Calu3 (cell line): ENCODE measurements at regions not wholly inside any gene's neighbourhood (a gene's known extent, or its start where the extent isn't known, plus 50 kb on each side); places are given as distances from the start of the nearest gene placed in this dataset.

Source experiments
- BruUV-seq: library from RNA; stranded (reverse); fragments of 400-500 nt; replicated peaks from 2 replicates; lab custom pipeline; 2021; lab: Mats Ljungman, UMichigan
- CTCF ChIA-PET: fragments of 300-600 bp; sonication (Branson Sonifier 250); formaldehyde crosslinking; loops from one replicate; lab custom pipeline; 2022; ENCODE audit warnings: antibody characterized with exemption; lab: Charles Lee
- DNase-seq: peaks from one replicate; pipeline ENCODE4 v3.0.0; 2022
- H3K27ac Mint-ChIP-seq: one replicate; pipeline ENCODE4 v1.8.0; 2022; ENCODE audit warnings: mixed read lengths; ENCODE audit not compliant: unreplicated experiment
- H3K27me3 Mint-ChIP-seq: one replicate; pipeline ENCODE4 v1.8.0; 2022; ENCODE audit warnings: mixed read lengths; ENCODE audit not compliant: unreplicated experiment
- H3K36me3 Mint-ChIP-seq: one replicate; pipeline ENCODE4 v1.8.0; 2022; ENCODE audit warnings: mild to moderate bottlenecking, moderate library complexity, mixed read lengths; ENCODE audit not compliant: insufficient read depth, unreplicated experiment
- H3K4me1 Mint-ChIP-seq: one replicate; pipeline ENCODE4 v1.8.0; 2022; ENCODE audit warnings: mild to moderate bottlenecking, low read depth, mixed read lengths; ENCODE audit not compliant: unreplicated experiment
- H3K4me3 Mint-ChIP-seq: one replicate; pipeline ENCODE4 v1.8.0; 2022; ENCODE audit warnings: mild to moderate bottlenecking, low read depth, moderate library complexity, mixed read lengths; ENCODE audit not compliant: unreplicated experiment
- H3K9me3 Mint-ChIP-seq: one replicate; pipeline ENCODE4 v1.8.0; 2022; ENCODE audit warnings: low read depth, mixed read lengths; ENCODE audit not compliant: unreplicated experiment
- intact Hi-C: fragments of 100-400 bp; cut with micrococcal nuclease; formaldehyde crosslinking; loops from one replicate; pipeline ENCODE4 v1.10.0; 2022; ENCODE audit not compliant: unreplicated experiment
- TF ChIP-seq, protein P1 (sequence below): fragments of 200-600 bp; IDR thresholded peaks from one replicate; pipeline ENCODE4 v1.8.0; 2022; ENCODE audit warnings: antibody characterized with exemption; ENCODE audit not compliant: unreplicated experiment

DNA sequence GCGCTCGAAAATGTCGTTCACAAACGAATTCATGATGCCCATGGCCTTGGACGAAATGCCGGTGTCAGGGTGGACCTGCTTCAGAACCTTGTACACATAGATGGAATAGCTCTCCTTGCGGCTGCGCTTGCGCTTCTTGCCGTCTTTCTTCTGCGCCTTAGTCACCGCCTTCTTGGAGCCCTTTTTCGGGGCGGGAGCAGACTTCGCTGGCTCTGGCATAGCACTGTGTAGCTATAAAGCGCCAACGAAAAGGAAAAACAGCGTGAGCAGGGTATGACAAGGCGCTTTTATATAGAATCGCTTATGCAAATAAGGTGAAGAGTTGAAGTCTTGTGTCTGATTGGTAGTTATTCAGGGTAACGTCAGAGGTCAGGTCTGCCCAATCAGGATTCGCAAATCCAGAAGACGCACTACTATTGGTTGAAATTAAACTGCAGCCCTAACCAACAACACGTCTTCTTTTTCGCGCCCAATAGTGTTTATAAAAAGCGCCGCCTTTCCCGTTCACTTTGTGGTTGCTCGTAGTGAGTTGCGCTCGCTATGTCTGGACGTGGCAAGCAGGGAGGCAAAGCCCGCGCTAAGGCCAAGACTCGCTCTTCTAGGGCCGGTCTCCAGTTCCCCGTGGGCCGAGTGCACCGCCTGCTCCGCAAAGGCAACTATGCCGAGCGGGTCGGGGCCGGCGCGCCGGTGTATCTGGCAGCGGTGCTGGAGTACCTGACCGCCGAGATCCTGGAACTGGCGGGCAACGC is 114.8 kb upstream of the PRSS16 start:
- BruUV-seq, result no TSS peak
- CTCF ChIA-PET, result interaction anchor here (0.5 to 3.0 kb wide), 7 partner anchors 12 to 791 kb away, joined by 3 to 10 read pairs (median 4); a partner anchor contains a TSS

DNA sequence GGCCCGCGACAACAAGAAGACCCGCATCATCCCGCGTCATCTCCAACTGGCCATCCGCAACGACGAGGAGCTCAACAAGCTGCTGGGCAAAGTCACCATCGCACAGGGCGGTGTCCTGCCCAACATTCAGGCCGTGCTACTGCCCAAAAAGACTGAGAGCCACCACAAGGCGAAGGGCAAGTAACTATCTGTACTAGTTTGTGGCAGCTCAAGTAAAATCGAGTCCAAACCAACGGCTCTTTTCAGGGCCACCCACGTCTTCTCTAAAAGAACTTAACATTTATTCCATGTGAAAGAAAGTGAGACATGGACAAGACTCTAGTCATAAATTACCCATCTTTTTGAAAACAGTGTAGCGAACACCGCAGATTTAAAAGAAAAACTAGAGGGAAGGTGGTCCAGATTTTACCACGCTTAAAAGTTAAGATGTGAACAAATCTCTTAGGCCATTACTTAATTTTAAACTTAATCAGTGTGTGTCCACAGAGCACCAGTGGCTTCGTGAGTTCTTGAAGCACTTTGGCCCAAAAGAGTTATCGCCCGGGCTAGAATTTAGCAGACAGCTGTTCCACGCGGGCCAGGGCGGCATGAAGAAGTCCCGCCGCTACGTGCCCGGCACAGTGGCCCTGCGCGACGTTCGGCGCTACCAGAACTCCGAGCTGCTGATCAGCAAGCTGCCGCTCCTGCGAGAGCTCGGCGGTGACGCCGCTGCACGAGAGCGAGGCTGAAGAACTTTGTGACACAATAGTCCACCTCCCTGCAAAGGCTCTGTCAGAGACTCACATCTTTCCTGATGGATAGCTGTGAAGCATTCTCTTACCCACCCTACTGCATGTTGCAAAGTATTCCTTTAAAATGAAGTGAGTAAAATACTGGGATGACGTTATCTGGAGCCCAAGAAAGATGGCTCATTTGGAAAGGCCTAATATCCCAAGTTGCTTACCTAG is 113.9 kb upstream of the PRSS16 start:
- Mint-ChIP-seq H3K27me3 (no peaks in the 10 kb centered on the region), H3K36me3 (peaks cover 6% of the 10 kb centered on the region), H3K27ac (no peak overlapping the region), H3K4me1 (peaks cover 8% of the 10 kb centered on the region), H3K9me3 (no peaks in the 10 kb centered on the region), H3K4me3 (no peak overlapping the region)
- BruUV-seq, result TSS peak; percentile 95
- CTCF ChIA-PET, result interaction anchor here (0.9 to 3.0 kb wide), 6 partner anchors 11 to 792 kb away, joined by 3 to 10 read pairs (median 4); a partner anchor contains a TSS
- DNase-seq, result peak; percentile 73
- intact Hi-C loops, result loop anchor here (5.0 to 10.0 kb wide), 3 partner anchors 759 to 861 kb away; a partner anchor contains a TSS
- TF ChIP-seq, protein P1, sequence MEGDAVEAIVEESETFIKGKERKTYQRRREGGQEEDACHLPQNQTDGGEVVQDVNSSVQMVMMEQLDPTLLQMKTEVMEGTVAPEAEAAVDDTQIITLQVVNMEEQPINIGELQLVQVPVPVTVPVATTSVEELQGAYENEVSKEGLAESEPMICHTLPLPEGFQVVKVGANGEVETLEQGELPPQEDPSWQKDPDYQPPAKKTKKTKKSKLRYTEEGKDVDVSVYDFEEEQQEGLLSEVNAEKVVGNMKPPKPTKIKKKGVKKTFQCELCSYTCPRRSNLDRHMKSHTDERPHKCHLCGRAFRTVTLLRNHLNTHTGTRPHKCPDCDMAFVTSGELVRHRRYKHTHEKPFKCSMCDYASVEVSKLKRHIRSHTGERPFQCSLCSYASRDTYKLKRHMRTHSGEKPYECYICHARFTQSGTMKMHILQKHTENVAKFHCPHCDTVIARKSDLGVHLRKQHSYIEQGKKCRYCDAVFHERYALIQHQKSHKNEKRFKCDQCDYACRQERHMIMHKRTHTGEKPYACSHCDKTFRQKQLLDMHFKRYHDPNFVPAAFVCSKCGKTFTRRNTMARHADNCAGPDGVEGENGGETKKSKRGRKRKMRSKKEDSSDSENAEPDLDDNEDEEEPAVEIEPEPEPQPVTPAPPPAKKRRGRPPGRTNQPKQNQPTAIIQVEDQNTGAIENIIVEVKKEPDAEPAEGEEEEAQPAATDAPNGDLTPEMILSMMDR, result no peak

More for the DNA sequence above, 114.8 kb upstream of the PRSS16 start:
- TF ChIP-seq, protein P1, result no peak
- H3K9me3 Mint-ChIP-seq, result no peaks in the 10 kb centered on the region
- no peaks in the 10 kb centered on the region for H3K36me3 Mint-ChIP-seq
- H3K4me1 Mint-ChIP-seq, result no peaks in the 10 kb centered on the region
- intact Hi-C loops, result loop anchor here (1.0 to 10.0 kb wide), 4 partner anchors 14 to 860 kb away; a partner anchor contains a TSS
- no peak overlapping the region for H3K4me3 Mint-ChIP-seq
- H3K27ac Mint-ChIP-seq, result no peak overlapping the region
- peak; percentile 92 for DNase-seq
- no peaks in the 10 kb centered on the region for H3K27me3 Mint-ChIP-seq

DNA sequence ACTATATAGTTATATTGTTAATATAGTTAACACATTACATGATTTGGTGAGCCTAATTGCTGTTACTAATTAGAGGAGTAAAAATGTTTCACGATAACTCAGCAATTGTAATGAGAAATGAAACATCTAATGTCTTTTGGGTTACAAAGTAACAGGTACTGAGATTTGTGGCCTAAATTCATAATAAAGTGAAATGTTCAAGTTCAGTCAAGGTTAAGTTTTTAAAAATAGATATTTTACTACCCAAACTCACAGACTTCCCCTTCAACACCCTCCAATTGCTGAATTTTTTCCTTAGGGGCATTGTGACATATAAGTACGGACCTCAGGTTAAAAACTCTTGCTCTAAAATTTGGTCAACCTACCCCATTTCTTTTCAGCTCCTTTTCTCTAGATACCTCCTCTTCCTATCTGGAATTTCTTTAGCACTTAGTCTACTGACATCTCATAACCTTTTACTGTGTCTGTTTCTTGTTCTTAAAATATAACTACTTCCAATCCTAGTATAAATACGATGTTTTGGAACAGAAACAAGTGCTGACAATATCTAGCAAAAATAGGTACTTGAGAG is 112.3 kb upstream of the PRSS16 start:
- no peaks in the 10 kb centered on the region for H3K9me3 Mint-ChIP-seq
- CTCF ChIA-PET, result no interaction called here
- H3K4me3 Mint-ChIP-seq, result no peak overlapping the region
- no peaks in the 10 kb centered on the region for H3K27me3 Mint-ChIP-seq
- no peak overlapping the region for H3K27ac Mint-ChIP-seq
- no peak for DNase-seq
- H3K36me3 Mint-ChIP-seq, result peaks cover 23% of the 10 kb centered on the region
- TF ChIP-seq, protein P1, result no peak
- intact Hi-C loops, result loop anchor here (10.0 kb wide), 1 partner anchor 810 kb away; no protein-coding TSS in a partner anchor
- H3K4me1 Mint-ChIP-seq, result peaks cover 14% of the 10 kb centered on the region
- no TSS peak for BruUV-seq

DNA sequence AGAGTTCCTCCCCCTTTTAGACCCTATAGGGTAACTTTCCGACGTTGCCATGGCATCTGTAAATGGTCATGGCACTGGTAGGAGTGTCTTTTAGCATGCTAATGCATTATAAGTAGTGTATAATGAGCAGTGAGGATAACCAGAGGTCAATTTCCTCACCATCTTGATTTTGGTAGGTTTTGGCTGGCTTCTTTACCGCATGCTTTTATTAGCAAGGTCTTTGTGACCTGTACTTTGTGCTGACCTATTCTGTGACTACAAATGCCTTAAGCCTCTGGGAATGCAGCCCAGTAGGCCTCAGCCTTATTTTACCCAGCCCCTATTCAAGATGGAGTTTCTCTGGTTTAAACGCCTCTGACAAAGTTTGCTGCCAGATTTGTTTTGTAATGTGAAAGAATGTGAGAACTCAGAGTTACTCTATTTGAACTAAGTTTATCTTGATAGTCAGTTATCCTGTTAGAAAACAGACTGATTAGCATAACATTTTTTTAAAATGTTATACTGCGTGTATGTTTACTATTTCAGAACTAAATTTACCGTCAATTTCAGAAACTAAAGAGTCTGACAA is 111.3 kb upstream of the PRSS16 start:
- no peaks in the 10 kb centered on the region for H3K27me3 Mint-ChIP-seq
- peaks cover 32% of the 10 kb centered on the region for H3K36me3 Mint-ChIP-seq
- no peak for DNase-seq
- peaks cover 14% of the 10 kb centered on the region for H3K4me1 Mint-ChIP-seq
- no peak overlapping the region for H3K4me3 Mint-ChIP-seq
- CTCF ChIA-PET, result no interaction called here
- no peak overlapping the region for H3K27ac Mint-ChIP-seq
- intact Hi-C loops, result loop anchor here (10.0 kb wide), 1 partner anchor 811 kb away; no protein-coding TSS in a partner anchor
- TF ChIP-seq, protein P1, result no peak
- BruUV-seq, result no TSS peak
- no peaks in the 10 kb centered on the region for H3K9me3 Mint-ChIP-seq
